Fibroblast of lung (primary cell): ENCODE measurements at regions not wholly inside any gene's neighbourhood (a gene's known extent, or its start where the extent isn't known, plus 50 kb on each side); places are given as distances from the start of the nearest gene placed in this dataset.

Experiments
- DNase-seq, 2 donors: peaks; one replicate each; pipeline versions ENCODE4 v3.0.0 to v3.0.0-alpha.2; 2010; ENCODE audit warnings: low read depth in 2 of 2
- H2AFZ ChIP-seq: 2 replicates; pipeline ENCODE4 v1.5.1; 2012; ENCODE audit warnings: low read length, control low read depth, inconsistent platforms
- H3K27ac ChIP-seq: 2 replicates; pipeline ENCODE4 v1.5.1; 2011; ENCODE audit warnings: low read length, control low read depth; ENCODE audit not compliant: insufficient read depth
- H3K27me3 ChIP-seq: 2 replicates; pipeline ENCODE4 v1.5.1; 2011; ENCODE audit warnings: mild to moderate bottlenecking, low read length; ENCODE audit not compliant: control insufficient read depth, insufficient read depth
- H3K36me3 ChIP-seq: 2 replicates; pipeline ENCODE4 v1.5.1; 2011; ENCODE audit warnings: low read length; ENCODE audit not compliant: control insufficient read depth, insufficient read depth
- H3K4me1 ChIP-seq: 2 replicates; pipeline ENCODE4 v1.5.1; 2011; ENCODE audit warnings: low read length; ENCODE audit not compliant: control insufficient read depth, insufficient read depth; ENCODE audit errors: extremely low read depth
- H3K4me2 ChIP-seq: 2 replicates; pipeline ENCODE4 v1.5.1; 2011; ENCODE audit warnings: low read length, control low read depth; ENCODE audit not compliant: insufficient read depth; ENCODE audit errors: extremely low read depth
- H3K4me3 ChIP-seq, 4 experiments: fragments of 200-600 bp in 1 of 4; sonication (generic) in 1 of 4; replicated peaks in 1 of 4; 2 replicates each; pipeline ENCODE4 v1.5.1; 2011 to 2016; ENCODE audit warnings: low read length in 4 of 4, low read depth in 3 of 4, mild to moderate bottlenecking in 3 of 4, control low read depth in 2 of 4, inconsistent platforms in 1 of 4, mixed read lengths in 1 of 4; ENCODE audit not compliant: insufficient read depth in 1 of 4; ENCODE audit errors: control extremely low read depth in 1 of 4
- H3K79me2 ChIP-seq: 2 replicates; pipeline ENCODE4 v1.5.1; 2012; ENCODE audit warnings: mild to moderate bottlenecking, low read length, inconsistent platforms; ENCODE audit not compliant: control insufficient read depth, insufficient read depth
- H3K9ac ChIP-seq: 2 replicates; pipeline ENCODE4 v1.5.1; 2011; ENCODE audit warnings: mild to moderate bottlenecking, low read length, control low read depth; ENCODE audit not compliant: insufficient read depth
- H3K9me3 ChIP-seq: 2 replicates; pipeline ENCODE4 v1.5.1; 2012; ENCODE audit warnings: low read depth, low read length; ENCODE audit not compliant: control insufficient read depth, insufficient read depth
- H4K20me1 ChIP-seq: 2 replicates; pipeline ENCODE4 v1.5.1; 2011; ENCODE audit warnings: low read length; ENCODE audit not compliant: control insufficient read depth, insufficient read depth; ENCODE audit errors: extremely low read depth
- CTCF ChIP-seq, 2 donors: IDR thresholded peaks in 1 of 2; conservative IDR thresholded peaks in 1 of 2; 1 replicate in 1 of 2; 2 replicates in 1 of 2; pipeline ENCODE4 v1.5.1; 2011 to 2012; ENCODE audit warnings: low read length in 2 of 2, control low read depth in 1 of 2, inconsistent platforms in 1 of 2, low read depth in 1 of 2, mild to moderate bottlenecking in 1 of 2
- EZH2 ChIP-seq: IDR thresholded peaks from 2 replicates; pipeline ENCODE4 v1.5.1; 2012; ENCODE audit warnings: low read length, control low read depth, mild to moderate bottlenecking; ENCODE audit errors: missing control alignments

GRCh38 chr5:154614595-154614994, 136.6 kb upstream of the HAND1 start:
- H2AFZ ChIP-seq = no peak overlapping the region
- H3K9me3 ChIP-seq = no peaks in the 10 kb centered on the region
- no peaks in the 10 kb centered on the region for H3K79me2 ChIP-seq
- H3K9ac ChIP-seq = no peak overlapping the region
- H3K4me2 ChIP-seq = no peak overlapping the region
- H3K4me3 ChIP-seq = no peak overlapping the region
- TF ChIP-seq CTCF (conservative IDR thresholded peaks at IDR 0.05 in 1 of 2, IDR thresholded peaks at IDR 0.05 in 1 of 2; ENCODE audit: low read depth in 1 of 2, low read length in 2 of 2) = no peak
- H4K20me1 ChIP-seq = no peaks in the 10 kb centered on the region
- H3K27me3 ChIP-seq = peaks cover 7% of the 10 kb centered on the region
- no peak overlapping the region for H3K27ac ChIP-seq
- H3K4me1 ChIP-seq = no peaks in the 10 kb centered on the region
- DNase-seq = no peak
- no peaks in the 10 kb centered on the region for H3K36me3 ChIP-seq

- Histone ChIP-seq H2AFZ (no peak overlapping the region), H4K20me1 (no peaks in the 10 kb centered on the region), H3K36me3 (no peaks in the 10 kb centered on the region), H3K27me3 (peaks cover 12% of the 10 kb centered on the region), H3K9ac (no peak overlapping the region), H3K4me1 (no peaks in the 10 kb centered on the region), H3K4me2 (no peak overlapping the region), H3K79me2 (no peaks in the 10 kb centered on the region), H3K9me3 (no peaks in the 10 kb centered on the region), H3K27ac (no peak overlapping the region), H3K4me3 (no peak overlapping the region)
- no peak for DNase-seq
- TF ChIP-seq CTCF (conservative IDR thresholded peaks at IDR 0.05 in 1 of 2, IDR thresholded peaks at IDR 0.05 in 1 of 2; ENCODE audit: low read depth in 1 of 2, low read length in 2 of 2) (no peak), EZH2 (no peak)
Measured at GRCh38 chr5:154614125-154614524, 136.1 kb upstream of the HAND1 start.

- no peak overlapping the region for H3K9ac ChIP-seq
- H3K9me3 ChIP-seq = no peaks in the 10 kb centered on the region
- H3K79me2 ChIP-seq = no peaks in the 10 kb centered on the region
- no peaks in the 10 kb centered on the region for H3K36me3 ChIP-seq
- H3K4me3 ChIP-seq = no peak overlapping the region
- H3K27me3 ChIP-seq = peaks cover 13% of the 10 kb centered on the region
- no peak for DNase-seq
- no peaks in the 10 kb centered on the region for H4K20me1 ChIP-seq
- H3K4me1 ChIP-seq = no peaks in the 10 kb centered on the region
- no peak overlapping the region for H3K27ac ChIP-seq
- TF ChIP-seq CTCF (conservative IDR thresholded peaks at IDR 0.05 in 1 of 2, IDR thresholded peaks at IDR 0.05 in 1 of 2; ENCODE audit: low read depth in 1 of 2, low read length in 2 of 2) = no peak
- TF ChIP-seq EZH2 = no peak
- no peak overlapping the region for H3K4me2 ChIP-seq
- no peak overlapping the region for H2AFZ ChIP-seq
Measured at GRCh38 chr5:154612666-154613065, 134.6 kb upstream of the HAND1 start.
